ENCODE measurements at regions not wholly inside any gene's neighbourhood (a gene's known extent, or its start where the extent isn't known, plus 50 kb on each side); places are given as distances from the start of the nearest gene placed in this dataset.

DNA sequence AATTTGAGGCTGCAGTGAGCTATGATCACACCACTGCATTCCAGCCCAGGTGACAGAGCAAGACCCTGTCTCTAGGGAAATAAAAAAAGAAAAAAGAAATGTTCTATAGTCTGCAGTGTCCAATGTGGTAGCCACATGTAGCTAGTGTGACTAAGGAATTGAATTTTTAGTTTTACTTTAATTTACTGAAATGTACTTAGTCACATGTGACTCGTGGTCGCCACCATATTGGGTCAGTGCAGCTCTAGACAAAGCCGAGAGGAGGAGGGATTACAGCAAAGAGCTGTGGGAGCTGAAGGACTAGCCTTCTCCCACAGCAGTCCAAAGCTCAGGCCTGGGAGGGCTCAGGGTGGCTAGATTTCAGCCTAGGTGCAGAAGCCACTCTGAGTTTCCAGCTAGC lies 65.9 kb upstream of the NTRK3 start:
- no peak overlapping the region for H3K27ac ChIP-seq (replicated peaks)
- no peak for TF ChIP-seq GABPA (IDR thresholded peaks at IDR 0.05; ENCODE audit: low read depth)
- no peak for TF ChIP-seq POLR2AphosphoS5 (IDR thresholded peaks at IDR 0.05; ENCODE audit: low read depth)
- H3K4me3 ChIP-seq (replicated peaks; ENCODE audit: insufficient read depth, low read length) = no peak overlapping the region
- no peaks in the 10 kb centered on the region for H3K27me3 ChIP-seq (ENCODE audit: insufficient read depth, poor library complexity, severe bottlenecking)
- no peak for DNase-seq (ENCODE audit: low read depth in 1 of 2, low spot score in 1 of 2)

DNA sequence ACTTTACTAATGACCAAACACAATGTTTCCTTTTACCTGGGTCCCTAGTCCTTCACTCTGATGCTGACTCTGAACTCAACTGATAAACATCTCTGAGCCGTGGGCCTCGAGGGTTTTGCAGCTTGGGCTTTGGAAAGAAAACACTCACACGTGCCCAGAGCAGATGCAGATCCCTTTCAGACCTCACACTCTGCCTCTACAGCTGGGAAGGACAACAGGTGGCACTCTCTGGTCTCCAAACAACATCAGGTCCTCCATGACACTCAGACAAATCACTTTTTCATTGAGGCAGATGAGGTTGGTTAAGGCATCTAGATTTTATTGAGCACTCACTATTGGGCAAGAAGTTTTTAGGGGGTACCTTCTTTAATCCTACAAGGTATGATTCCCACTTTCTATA lies 64.7 kb upstream of the NTRK3 start:
- Histone ChIP-seq H3K27me3 (ENCODE audit: insufficient read depth, poor library complexity, severe bottlenecking) (no peaks in the 10 kb centered on the region), H3K27ac (replicated peaks) (no peak overlapping the region), H3K4me3 (replicated peaks; ENCODE audit: insufficient read depth, low read length) (no peak overlapping the region)
- TF ChIP-seq REST (IDR thresholded peaks at IDR 0.05; ENCODE audit: insufficient replicate concordance, low read depth) (no peak), POLR2AphosphoS5 (IDR thresholded peaks at IDR 0.05; ENCODE audit: low read depth) (no peak), SPI1 (IDR thresholded peaks at IDR 0.05; ENCODE audit: borderline replicate concordance, low read depth) (no peak), GABPA (IDR thresholded peaks at IDR 0.05; ENCODE audit: low read depth) (no peak)
- TF ChIP-seq, protein P1, sequence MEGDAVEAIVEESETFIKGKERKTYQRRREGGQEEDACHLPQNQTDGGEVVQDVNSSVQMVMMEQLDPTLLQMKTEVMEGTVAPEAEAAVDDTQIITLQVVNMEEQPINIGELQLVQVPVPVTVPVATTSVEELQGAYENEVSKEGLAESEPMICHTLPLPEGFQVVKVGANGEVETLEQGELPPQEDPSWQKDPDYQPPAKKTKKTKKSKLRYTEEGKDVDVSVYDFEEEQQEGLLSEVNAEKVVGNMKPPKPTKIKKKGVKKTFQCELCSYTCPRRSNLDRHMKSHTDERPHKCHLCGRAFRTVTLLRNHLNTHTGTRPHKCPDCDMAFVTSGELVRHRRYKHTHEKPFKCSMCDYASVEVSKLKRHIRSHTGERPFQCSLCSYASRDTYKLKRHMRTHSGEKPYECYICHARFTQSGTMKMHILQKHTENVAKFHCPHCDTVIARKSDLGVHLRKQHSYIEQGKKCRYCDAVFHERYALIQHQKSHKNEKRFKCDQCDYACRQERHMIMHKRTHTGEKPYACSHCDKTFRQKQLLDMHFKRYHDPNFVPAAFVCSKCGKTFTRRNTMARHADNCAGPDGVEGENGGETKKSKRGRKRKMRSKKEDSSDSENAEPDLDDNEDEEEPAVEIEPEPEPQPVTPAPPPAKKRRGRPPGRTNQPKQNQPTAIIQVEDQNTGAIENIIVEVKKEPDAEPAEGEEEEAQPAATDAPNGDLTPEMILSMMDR (IDR thresholded peaks at IDR 0.05; ENCODE audit: insufficient read depth, low read length) = no peak
- no peak for DNase-seq (ENCODE audit: low read depth in 1 of 2, low spot score in 1 of 2)

GRCh38 chr15:88316586-88316985 lies 60.0 kb upstream of the NTRK3 start:
- TF ChIP-seq REST (IDR thresholded peaks at IDR 0.05; ENCODE audit: insufficient replicate concordance, low read depth) (no peak), POLR2AphosphoS5 (IDR thresholded peaks at IDR 0.05; ENCODE audit: low read depth) (no peak), SPI1 (IDR thresholded peaks at IDR 0.05; ENCODE audit: borderline replicate concordance, low read depth) (no peak), GABPA (IDR thresholded peaks at IDR 0.05; ENCODE audit: low read depth) (no peak)
- TF ChIP-seq, protein P1 (IDR thresholded peaks at IDR 0.05; ENCODE audit: insufficient read depth, low read length) = no peak

GRCh38 chr15:88315221-88315878 lies 58.8 kb upstream of the NTRK3 start:
- TF ChIP-seq REST (IDR thresholded peaks at IDR 0.05; ENCODE audit: insufficient replicate concordance, low read depth) (no peak), GABPA (IDR thresholded peaks at IDR 0.05; ENCODE audit: low read depth) (no peak), POLR2AphosphoS5 (IDR thresholded peaks at IDR 0.05; ENCODE audit: low read depth) (no peak), SPI1 (IDR thresholded peaks at IDR 0.05; ENCODE audit: borderline replicate concordance, low read depth) (no peak)
- TF ChIP-seq, protein P1 (IDR thresholded peaks at IDR 0.05; ENCODE audit: insufficient read depth, low read length) = no peak
- DNase-seq (ENCODE audit: low read depth in 1 of 2, low spot score in 1 of 2) = no peak
- Histone ChIP-seq H3K27ac (replicated peaks) (no peak overlapping the region), H3K4me3 (replicated peaks; ENCODE audit: insufficient read depth, low read length) (no peak overlapping the region), H3K27me3 (ENCODE audit: insufficient read depth, poor library complexity, severe bottlenecking) (peaks cover 3% of the 10 kb centered on the region)

More at GRCh38 chr15:88316586-88316985, 60.0 kb upstream of the NTRK3 start:
- H3K27me3 ChIP-seq (ENCODE audit: insufficient read depth, poor library complexity, severe bottlenecking) = peaks cover 3% of the 10 kb centered on the region
- DNase-seq (ENCODE audit: low read depth in 1 of 2, low spot score in 1 of 2) = no peak
- no peak overlapping the region for H3K4me3 ChIP-seq (replicated peaks; ENCODE audit: insufficient read depth, low read length)
- H3K27ac ChIP-seq (replicated peaks) = no peak overlapping the region

All from HL-60 (cell line).